ENCODE measurements at regions not wholly inside any gene's neighbourhood (a gene's known extent, or its start where the extent isn't known, plus 50 kb on each side); places are given as distances from the start of the nearest gene placed in this dataset.
"Not testable (repeated sequence)": the region's sequence is repeated elsewhere in the genome, so short reads cannot be mapped to it uniquely, and the experiment has no call there.

DNA sequence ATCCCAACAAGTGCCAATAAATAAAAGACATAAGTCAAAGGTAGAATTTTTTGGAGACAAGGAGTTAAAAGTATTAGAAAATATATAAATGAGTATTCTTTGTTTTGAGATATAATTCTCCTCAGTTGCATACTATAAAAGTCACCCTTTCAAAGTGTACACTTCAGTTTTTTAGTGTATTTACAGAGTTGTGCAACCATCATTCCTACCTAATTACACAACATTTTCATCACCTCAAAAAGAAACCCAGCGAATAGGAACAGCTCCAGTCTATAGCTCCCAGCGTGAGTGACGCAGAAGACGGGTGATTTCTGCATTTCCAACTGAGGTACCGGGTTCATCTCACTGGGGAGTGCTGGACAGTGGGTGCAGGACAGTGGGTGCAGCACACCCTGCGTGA is 1175.7 kb downstream of the PCDH19 start:
- H3K4me3 ChIP-seq (ENCODE audit: low read depth, low read length); DNase-seq (ENCODE audit: low read depth): not testable (repeated sequence)

GRCh38 chrX:99192421-99192820 is 1217.7 kb downstream of the PCDH19 start:
- no peak for DNase-seq (ENCODE audit: low read depth)
- H3K4me3 ChIP-seq (ENCODE audit: low read depth, low read length): no peak overlapping the region

- H3K4me3 ChIP-seq (ENCODE audit: low read depth, low read length): no peak overlapping the region
- no peak for DNase-seq (ENCODE audit: low read depth)
Measured at GRCh38 chrX:99184153-99184552, 1225.9 kb downstream of the PCDH19 start.

- no peak for DNase-seq (ENCODE audit: low read depth)
Measured at GRCh38 chrX:99172958-99173357, 1237.1 kb downstream of the PCDH19 start.

DNA sequence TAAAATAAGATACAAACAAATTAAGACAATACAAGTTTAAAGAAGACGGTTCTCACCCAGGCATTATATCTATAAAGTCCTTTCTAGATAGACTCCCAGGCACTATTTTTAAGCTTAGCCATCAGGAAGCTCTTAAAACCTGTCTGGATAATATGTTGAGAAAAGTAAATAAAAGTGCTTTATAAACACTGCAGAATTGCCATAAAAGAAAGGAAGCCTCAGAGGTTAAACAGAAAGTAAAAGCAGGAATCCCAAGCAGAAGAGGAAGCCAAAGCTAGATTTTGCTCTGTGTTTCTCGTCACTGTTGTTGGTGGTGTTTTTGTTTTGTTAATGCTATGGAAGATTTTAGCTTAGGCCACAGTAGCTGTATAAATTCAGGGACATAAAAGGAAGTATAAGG is 1267.3 kb downstream of the PCDH19 start:
- H3K4me3 ChIP-seq (ENCODE audit: low read depth, low read length): no peak overlapping the region
- no peak for DNase-seq (ENCODE audit: low read depth)

More at GRCh38 chrX:99172958-99173357, 1237.1 kb downstream of the PCDH19 start:
- no peak overlapping the region for H3K4me3 ChIP-seq (ENCODE audit: low read depth, low read length)

- no peak for DNase-seq (ENCODE audit: low read depth)
Measured at GRCh38 chrX:99137488-99137887, 1272.6 kb downstream of the PCDH19 start.

GRCh38 chrX:99117011-99117410 is 1293.1 kb downstream of the PCDH19 start:
- no peak overlapping the region for H3K4me3 ChIP-seq (ENCODE audit: low read depth, low read length)
- no peak for DNase-seq (ENCODE audit: low read depth)

More at GRCh38 chrX:99137488-99137887, 1272.6 kb downstream of the PCDH19 start:
- no peak overlapping the region for H3K4me3 ChIP-seq (ENCODE audit: low read depth, low read length)

GRCh38 chrX:99095965-99096635 is 1314.0 kb downstream of the PCDH19 start:
- DNase-seq (ENCODE audit: low read depth): no peak
- no peak overlapping the region for H3K4me3 ChIP-seq (ENCODE audit: low read depth, low read length)

- no peak for DNase-seq (ENCODE audit: low read depth)
- H3K4me3 ChIP-seq (ENCODE audit: low read depth, low read length): no peak overlapping the region
Measured at GRCh38 chrX:99091459-99091858, 1318.6 kb downstream of the PCDH19 start.

DNA sequence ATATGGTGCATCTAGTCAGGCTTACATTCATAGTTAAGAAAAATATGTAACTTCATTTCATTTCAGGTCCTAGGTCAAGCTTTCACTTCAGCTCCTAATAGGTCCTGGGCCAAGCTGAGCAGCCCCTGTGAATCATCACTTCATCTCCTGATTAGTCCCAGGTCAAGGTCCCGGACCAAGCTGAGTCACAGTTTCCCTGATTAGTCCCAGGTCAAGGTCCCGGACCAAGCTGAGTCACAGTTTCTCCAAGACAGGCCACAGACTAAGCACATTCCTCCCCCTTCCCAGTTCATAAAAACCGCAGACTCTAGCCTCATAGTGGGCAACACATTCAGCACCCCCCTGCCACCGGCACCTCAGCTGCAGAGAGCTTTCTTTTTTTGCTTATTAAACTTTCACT is 1331.8 kb downstream of the PCDH19 start:
- DNase-seq (ENCODE audit: low read depth): no peak
- H3K4me3 ChIP-seq (ENCODE audit: low read depth, low read length): no peak overlapping the region

- H3K4me3 ChIP-seq (ENCODE audit: low read depth, low read length): no peak overlapping the region
- no peak for DNase-seq (ENCODE audit: low read depth)
Measured at GRCh38 chrX:99077099-99077498, 1333.0 kb downstream of the PCDH19 start.

DNA sequence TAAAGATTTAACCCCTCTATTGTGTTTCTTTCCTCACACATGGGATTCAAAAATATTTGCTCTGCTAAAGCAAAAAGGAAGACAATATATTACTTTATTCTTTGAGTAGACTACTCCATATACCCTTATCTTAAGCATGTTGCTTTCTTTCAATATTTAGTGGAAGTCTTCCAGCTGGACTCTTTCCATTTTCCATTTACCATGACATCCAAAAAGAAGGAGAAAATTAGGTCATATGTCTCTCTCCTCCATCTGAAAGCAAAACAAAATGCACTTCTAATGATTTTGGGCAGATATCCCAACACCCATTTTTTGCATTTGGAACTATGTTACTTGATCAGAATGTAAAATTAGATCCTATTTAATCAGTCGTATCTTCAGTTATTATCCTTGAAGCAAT is 1336.5 kb downstream of the PCDH19 start:
- H3K4me3 ChIP-seq (ENCODE audit: low read depth, low read length): no peak overlapping the region
- DNase-seq (ENCODE audit: low read depth): no peak

DNA sequence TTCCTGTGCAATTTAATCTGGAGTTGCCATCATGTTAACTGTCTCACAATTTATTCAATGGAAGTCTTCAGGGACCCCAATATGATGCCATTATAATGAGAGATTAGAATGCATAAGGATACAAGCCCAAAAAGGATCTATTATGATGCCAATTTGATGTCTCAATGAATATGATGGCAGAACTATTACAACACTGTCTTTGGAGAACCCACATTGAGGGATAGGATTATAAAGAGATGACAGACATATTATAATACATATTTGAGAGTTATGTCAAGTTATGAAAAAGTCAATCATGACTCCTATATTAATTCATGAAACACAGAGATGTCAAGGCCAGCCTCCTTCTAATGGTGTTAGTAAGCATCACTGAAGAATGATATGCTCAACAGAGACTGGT is 1358.4 kb downstream of the PCDH19 start:
- no peak overlapping the region for H3K4me3 ChIP-seq (ENCODE audit: low read depth, low read length)
- DNase-seq (ENCODE audit: low read depth): no peak

DNA sequence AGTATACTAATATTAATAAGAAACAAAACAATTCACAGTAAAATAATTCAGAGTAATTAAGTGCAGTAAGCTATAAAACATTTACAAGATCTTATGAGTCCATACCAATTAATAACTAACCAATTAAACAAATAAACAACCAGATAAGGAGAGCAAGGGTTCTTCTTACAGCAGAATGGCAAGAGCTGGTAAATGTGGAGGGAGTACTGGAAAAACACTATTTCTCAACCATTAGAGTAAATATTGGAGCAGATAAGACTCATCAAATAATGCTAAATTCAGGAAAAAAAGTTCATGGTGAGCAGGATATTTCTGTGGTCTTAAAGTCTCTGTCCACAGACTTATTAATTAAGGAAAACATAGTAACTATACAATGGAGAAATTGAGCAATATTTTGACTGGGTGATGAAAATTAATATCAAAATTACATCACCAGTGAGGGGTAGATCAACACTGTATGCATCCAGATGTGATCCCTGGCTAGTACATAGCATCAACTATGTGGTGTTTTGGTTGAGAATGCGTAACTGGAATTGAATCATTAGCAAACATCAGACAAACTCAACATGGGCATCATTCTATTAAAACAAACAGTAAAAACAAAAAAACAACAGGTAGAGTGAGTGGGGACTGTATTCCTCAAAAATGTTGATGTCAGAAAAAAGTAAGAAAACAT is 1376.7 kb downstream of the PCDH19 start:
- H3K4me3 ChIP-seq (ENCODE audit: low read depth, low read length): no peak overlapping the region
- no peak for DNase-seq (ENCODE audit: low read depth)

- H3K4me3 ChIP-seq (ENCODE audit: low read depth, low read length): no peak overlapping the region
- no peak for DNase-seq (ENCODE audit: low read depth)
Measured at GRCh38 chrX:99010957-99011356, 1399.1 kb downstream of the PCDH19 start.

GRCh38 chrX:99001286-99001685 is 1408.8 kb downstream of the PCDH19 start:
- no peak overlapping the region for H3K4me3 ChIP-seq (ENCODE audit: low read depth, low read length)

DNA sequence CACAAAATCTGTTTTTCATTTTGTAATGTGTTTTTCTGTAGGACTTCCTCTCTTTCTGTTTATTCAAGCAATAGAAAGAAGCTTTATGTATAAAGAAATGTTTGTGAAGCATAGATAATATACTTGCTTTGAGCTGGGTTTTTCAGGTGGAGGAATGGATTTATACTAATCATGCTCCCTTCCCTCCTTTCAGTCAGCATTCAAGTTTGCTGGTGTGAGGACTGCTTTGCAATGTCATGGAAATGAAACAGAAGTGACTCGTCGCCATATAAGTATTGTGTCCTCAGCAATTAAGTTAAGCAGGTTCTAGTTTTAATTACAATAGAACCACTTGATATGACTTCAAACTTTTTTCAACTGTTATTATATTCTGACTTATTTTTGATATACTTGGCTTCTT is 1447.1 kb downstream of the PCDH19 start:
- no peak for DNase-seq (ENCODE audit: low read depth)
- no peak overlapping the region for H3K4me3 ChIP-seq (ENCODE audit: low read depth, low read length)

More at GRCh38 chrX:99001286-99001685, 1408.8 kb downstream of the PCDH19 start:
- no peak for DNase-seq (ENCODE audit: low read depth)

GRCh38 chrX:98956014-98956413 is 1454.1 kb downstream of the PCDH19 start:
- no peak overlapping the region for H3K4me3 ChIP-seq (ENCODE audit: low read depth, low read length)
- DNase-seq (ENCODE audit: low read depth): no peak

- DNase-seq (ENCODE audit: low read depth): no peak
Measured at GRCh38 chrX:98939456-98939855, 1470.6 kb downstream of the PCDH19 start.

DNA sequence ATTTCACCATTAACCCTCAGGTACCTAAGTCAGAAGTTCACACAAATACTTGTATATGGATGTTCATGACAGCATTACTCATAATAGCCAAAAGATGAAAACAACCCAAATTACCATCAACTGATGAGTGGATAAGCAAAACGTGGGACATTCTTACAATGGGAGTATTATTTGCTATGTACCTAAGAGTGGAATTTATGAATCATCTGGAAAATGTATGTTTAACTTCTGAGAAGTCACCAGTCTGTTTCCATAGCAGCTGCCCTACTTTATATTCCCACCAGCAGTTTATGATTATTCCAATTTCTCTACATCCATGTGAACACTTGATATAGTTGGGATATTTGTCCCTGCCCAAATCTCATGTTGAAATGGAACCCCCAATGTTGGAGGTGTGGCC is 1478.9 kb downstream of the PCDH19 start:
- no peak for DNase-seq (ENCODE audit: low read depth)
- no peak overlapping the region for H3K4me3 ChIP-seq (ENCODE audit: low read depth, low read length)

More at GRCh38 chrX:98939456-98939855, 1470.6 kb downstream of the PCDH19 start:
- no peak overlapping the region for H3K4me3 ChIP-seq (ENCODE audit: low read depth, low read length)

DNA sequence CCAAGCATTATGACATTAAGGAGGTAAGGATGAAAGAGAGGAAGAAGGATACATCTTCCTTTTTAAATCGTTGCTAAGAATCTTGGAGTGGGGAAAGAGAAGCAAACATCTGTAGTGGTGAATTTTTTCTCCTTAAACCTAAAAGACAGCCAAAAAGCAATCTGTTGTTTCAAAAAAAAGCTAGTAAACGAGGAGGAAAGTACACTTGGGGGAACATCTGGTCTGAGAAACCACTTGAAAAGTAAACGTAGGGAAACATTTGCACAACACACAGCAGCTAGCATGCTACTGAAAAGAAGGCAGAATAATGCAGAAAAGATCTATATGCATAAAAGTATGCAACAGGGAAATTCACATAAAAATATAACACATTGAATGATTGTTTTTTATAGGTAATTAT is 1485.6 kb downstream of the PCDH19 start:
- no peak overlapping the region for H3K4me3 ChIP-seq (ENCODE audit: low read depth, low read length)
- DNase-seq (ENCODE audit: low read depth): no peak

All from skeletal muscle cell (primary cell).